Peyer's patch (tissue), 4 donors: ENCODE measurements at regions not wholly inside any gene's neighbourhood (a gene's known extent, or its start where the extent isn't known, plus 50 kb on each side); places are given as distances from the start of the nearest gene placed in this dataset.

ENCODE experiments used
- POLR2A ChIP-seq, 2 donors: fragments of 450-650 bp; IDR thresholded peaks; one replicate each; pipeline ENCODE4 v1.5.1; 2017; ENCODE audit warnings: antibody characterized with exemption in 2 of 2, mild to moderate bottlenecking in 2 of 2, moderate library complexity in 2 of 2
- TF ChIP-seq, protein P1 (sequence below), 6 experiments: fragments of 450-650 bp in 4 of 6; fragments of 200-600 bp in 2 of 6; sonication (generic) in 1 of 6; IDR thresholded peaks; one replicate each; pipeline ENCODE4 v1.5.1; 2017 to 2019; ENCODE audit warnings: antibody characterized with exemption in 6 of 6, mild to moderate bottlenecking in 3 of 6, moderate library complexity in 1 of 6

GRCh38 chr18:49697757-49698524 lies 115.4 kb downstream of the ACAA2 start:
- TF ChIP-seq, protein P1, sequence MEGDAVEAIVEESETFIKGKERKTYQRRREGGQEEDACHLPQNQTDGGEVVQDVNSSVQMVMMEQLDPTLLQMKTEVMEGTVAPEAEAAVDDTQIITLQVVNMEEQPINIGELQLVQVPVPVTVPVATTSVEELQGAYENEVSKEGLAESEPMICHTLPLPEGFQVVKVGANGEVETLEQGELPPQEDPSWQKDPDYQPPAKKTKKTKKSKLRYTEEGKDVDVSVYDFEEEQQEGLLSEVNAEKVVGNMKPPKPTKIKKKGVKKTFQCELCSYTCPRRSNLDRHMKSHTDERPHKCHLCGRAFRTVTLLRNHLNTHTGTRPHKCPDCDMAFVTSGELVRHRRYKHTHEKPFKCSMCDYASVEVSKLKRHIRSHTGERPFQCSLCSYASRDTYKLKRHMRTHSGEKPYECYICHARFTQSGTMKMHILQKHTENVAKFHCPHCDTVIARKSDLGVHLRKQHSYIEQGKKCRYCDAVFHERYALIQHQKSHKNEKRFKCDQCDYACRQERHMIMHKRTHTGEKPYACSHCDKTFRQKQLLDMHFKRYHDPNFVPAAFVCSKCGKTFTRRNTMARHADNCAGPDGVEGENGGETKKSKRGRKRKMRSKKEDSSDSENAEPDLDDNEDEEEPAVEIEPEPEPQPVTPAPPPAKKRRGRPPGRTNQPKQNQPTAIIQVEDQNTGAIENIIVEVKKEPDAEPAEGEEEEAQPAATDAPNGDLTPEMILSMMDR (IDR thresholded peaks at IDR 0.05) = peak in 3 of 6 experiments; percentile 12 to 33 (median 22)
- TF ChIP-seq POLR2A (IDR thresholded peaks at IDR 0.05) = no peak
